H1 (cell line): ENCODE measurements at regions not wholly inside any gene's neighbourhood (a gene's known extent, or its start where the extent isn't known, plus 50 kb on each side); places are given as distances from the start of the nearest gene placed in this dataset.

Source experiments
- CTCF ChIA-PET: fragments of 300-600 bp; sonication (Branson Sonifier 250); formaldehyde crosslinking; loops from one replicate; lab custom pipeline; 2021; ENCODE audit not compliant: partially characterized antibody; lab: Charles Lee
- POLR2A ChIA-PET: fragments of 300-600 bp; sonication (Branson Sonifier 250); formaldehyde crosslinking; loops from one replicate; lab custom pipeline; 2021; ENCODE audit warnings: inconsistent platforms; ENCODE audit not compliant: partially characterized antibody; lab: Charles Lee
- DNase-seq, 2 experiments: peaks; one replicate each; pipeline versions ENCODE4 v3.0.0 to v3.0.0-alpha.2; 2010 to 2022; ENCODE audit warnings: low spot score in 2 of 2, low read depth in 1 of 2, mixed read lengths in 1 of 2
- FAIRE-seq: peaks from 2 replicates; lab custom pipeline; 2011; peaks lifted over from hg19 to GRCh38; lab: Jason Lieb, UNC
- H2AFZ ChIP-seq: 2 replicates; pipeline ENCODE4 v1.8.1; 2012; ENCODE audit warnings: low read length, inconsistent platforms
- H2AK5ac ChIP-seq: 2 replicates; pipeline ENCODE4 v1.6.1; 2013; ENCODE audit warnings: low read depth, low read length
- H2BK120ac ChIP-seq: replicated peaks from 2 replicates; pipeline ENCODE3; 2013; ENCODE audit warnings: low read depth, low read length, inconsistent platforms
- H2BK12ac ChIP-seq: 2 replicates; pipeline ENCODE4 v1.6.1; 2013; ENCODE audit warnings: low read depth, low read length
- H2BK15ac ChIP-seq: 2 replicates; pipeline ENCODE4 v1.6.1; 2013; ENCODE audit warnings: low read length
- H2BK20ac ChIP-seq: 2 replicates; pipeline ENCODE4 v1.6.1; 2013; ENCODE audit warnings: low read length
- H2BK5ac ChIP-seq: 2 replicates; pipeline ENCODE4 v1.6.1; 2013; ENCODE audit warnings: low read depth, low read length
- H3K14ac ChIP-seq: 2 replicates; pipeline ENCODE4 v1.6.1; 2013; ENCODE audit warnings: inconsistent platforms; ENCODE audit not compliant: insufficient read length
- H3K18ac ChIP-seq: 2 replicates; pipeline ENCODE4 v1.6.1; 2013; ENCODE audit warnings: low read length; ENCODE audit errors: extremely low read depth
- H3K23ac ChIP-seq: 2 replicates; pipeline ENCODE4 v1.6.1; 2013; ENCODE audit warnings: inconsistent platforms; ENCODE audit not compliant: insufficient read length
- H3K23me2 ChIP-seq: 2 replicates; pipeline ENCODE4 v1.6.1; 2013; ENCODE audit warnings: low read depth, low read length
- H3K27ac ChIP-seq: 2 replicates; pipeline ENCODE4 v1.6.1; 2011; ENCODE audit warnings: low read depth, low read length, inconsistent platforms
- H3K27me3 ChIP-seq, 4 experiments: replicated peaks in 1 of 4; 1 replicate in 1 of 4; 2 replicates in 3 of 4; pipeline versions ENCODE4 v1.6.1 to v1.8.1; 2011 to 2013; ENCODE audit warnings: low read length in 3 of 4, mild to moderate bottlenecking in 3 of 4, inconsistent platforms in 2 of 4, mixed read lengths in 2 of 4, moderate library complexity in 1 of 4; ENCODE audit not compliant: control insufficient read depth in 3 of 4, insufficient read depth in 3 of 4; ENCODE audit errors: extremely low read depth in 1 of 4
- H3K36me3 ChIP-seq, 4 experiments: 2 replicates each; pipeline versions ENCODE4 v1.6.1 to v1.8.1; 2011 to 2013; ENCODE audit warnings: mild to moderate bottlenecking in 4 of 4, low read length in 3 of 4, moderate library complexity in 2 of 4, control low read depth in 1 of 4, inconsistent platforms in 1 of 4; ENCODE audit not compliant: insufficient read depth in 4 of 4, control insufficient read depth in 2 of 4
- H3K4ac ChIP-seq: replicated peaks from 2 replicates; pipeline ENCODE3; 2013; ENCODE audit warnings: low read length, low read depth, mixed read lengths, inconsistent platforms; ENCODE audit not compliant: insufficient read length
- H3K4me1 ChIP-seq, 4 experiments: replicated peaks in 1 of 4; 1 replicate in 1 of 4; 2 replicates in 3 of 4; pipeline versions ENCODE4 v1.6.1 to v1.8.1; 2011 to 2013; ENCODE audit warnings: low read length in 3 of 4, inconsistent platforms in 2 of 4, mixed read lengths in 1 of 4; ENCODE audit not compliant: insufficient read depth in 4 of 4, control insufficient read depth in 3 of 4
- H3K4me2 ChIP-seq, 2 experiments: 2 replicates each; pipeline versions ENCODE4 v1.6.1 to v1.8.1; 2011 to 2013; ENCODE audit warnings: low read depth in 2 of 2, low read length in 2 of 2, control low read depth in 1 of 2, inconsistent platforms in 1 of 2, mild to moderate bottlenecking in 1 of 2; ENCODE audit not compliant: insufficient read depth in 1 of 2
- H3K4me3 ChIP-seq, 4 experiments: fragments of 200-600, 300-600 bp in 1 of 4; sonication (generic), shearing (Covaris generic), sonication (Bioruptor Twin) in 1 of 4; 2 replicates each; pipeline versions ENCODE4 v1.5.1 to v1.8.1; 2011 to 2016; ENCODE audit warnings: low read length in 4 of 4, low read depth in 3 of 4, control low read depth in 2 of 4, inconsistent platforms in 2 of 4, mild to moderate bottlenecking in 2 of 4, mixed read lengths in 1 of 4, moderate library complexity in 1 of 4; ENCODE audit not compliant: insufficient read depth in 2 of 4; ENCODE audit errors: extremely low read depth in 1 of 4
- H3K56ac ChIP-seq: replicated peaks from 2 replicates; pipeline ENCODE3; 2013; ENCODE audit warnings: low read depth, mild to moderate bottlenecking, mixed read lengths, low read length, inconsistent platforms; ENCODE audit not compliant: insufficient read length
- H3K79me1 ChIP-seq: 2 replicates; pipeline ENCODE4 v1.6.1; 2013; ENCODE audit warnings: low read depth, low read length, control low read depth
- H3K79me2 ChIP-seq, 2 experiments: 2 replicates each; pipeline versions ENCODE4 v1.6.1 to v1.8.1; 2012 to 2013; ENCODE audit warnings: low read length in 2 of 2, mild to moderate bottlenecking in 2 of 2, inconsistent platforms in 1 of 2; ENCODE audit not compliant: insufficient read depth in 2 of 2, control insufficient read depth in 1 of 2
- H3K9ac ChIP-seq, 4 experiments: replicated peaks in 1 of 4; 1 replicate in 1 of 4; 2 replicates in 3 of 4; pipeline versions ENCODE4 v1.6.1 to v1.8.1; 2011 to 2013; ENCODE audit warnings: low read depth in 3 of 4, low read length in 3 of 4, control low read depth in 2 of 4, mild to moderate bottlenecking in 2 of 4, moderate library complexity in 2 of 4, inconsistent platforms in 1 of 4; ENCODE audit errors: extremely low read depth in 1 of 4
- H3K9me3 ChIP-seq, 2 experiments: 2 replicates each; pipeline versions ENCODE4 v1.6.1 to v1.8.1; 2012 to 2013; ENCODE audit warnings: mild to moderate bottlenecking in 2 of 2, moderate library complexity in 2 of 2, control low read depth in 1 of 2, inconsistent platforms in 1 of 2, low read depth in 1 of 2, low read length in 1 of 2, mixed read lengths in 1 of 2; ENCODE audit not compliant: insufficient read depth in 2 of 2
- H4K20me1 ChIP-seq, 2 experiments: replicated peaks in 1 of 2; 2 replicates each; pipeline versions ENCODE3 to v1.8.1; 2011 to 2013; ENCODE audit warnings: inconsistent platforms in 2 of 2, low read length in 2 of 2, mild to moderate bottlenecking in 1 of 2; ENCODE audit not compliant: insufficient read depth in 2 of 2, control insufficient read depth in 1 of 2
- H4K5ac ChIP-seq: 2 replicates; pipeline ENCODE4 v1.6.1; 2013; ENCODE audit warnings: low read length, low read depth, mixed read lengths, inconsistent platforms; ENCODE audit not compliant: insufficient read length
- H4K8ac ChIP-seq: 2 replicates; pipeline ENCODE4 v1.8.0; 2013; ENCODE audit warnings: mild to moderate bottlenecking, moderate library complexity, low read length, inconsistent platforms; ENCODE audit not compliant: insufficient read depth; ENCODE audit errors: extremely low read depth
- H4K91ac ChIP-seq: replicated peaks from 2 replicates; pipeline ENCODE3; 2013; ENCODE audit warnings: low read length, mixed read lengths, inconsistent platforms; ENCODE audit not compliant: insufficient read length
- BRCA1 ChIP-seq: IDR thresholded peaks from 2 replicates; pipeline ENCODE4 v1.6.1; 2012; ENCODE audit warnings: low read depth, low read length, improper control_type of control experiment
- CBX8 ChIP-seq: fragments of 300-800, 300-1000 bp; sonication (generic); IDR thresholded peaks from 2 replicates; pipeline ENCODE4 v1.7.1; 2016; ENCODE audit warnings: low read depth, low read length, borderline replicate concordance
- CEBPB ChIP-seq: IDR thresholded peaks from 2 replicates; pipeline ENCODE4 v1.6.1; 2012; ENCODE audit warnings: low read depth, low read length
- GABPA ChIP-seq: IDR thresholded peaks from 2 replicates; pipeline ENCODE4 v1.6.1; 2011; ENCODE audit warnings: mild to moderate bottlenecking, low read length, moderate library complexity, borderline replicate concordance; ENCODE audit not compliant: insufficient read depth
- JUN ChIP-seq: IDR thresholded peaks from 2 replicates; pipeline ENCODE4 v1.6.1; 2011; ENCODE audit warnings: low read depth, mild to moderate bottlenecking, improper control_type of control experiment, low read length
- NRF1 ChIP-seq: IDR thresholded peaks from 2 replicates; pipeline ENCODE4 v1.6.1; 2011; ENCODE audit warnings: mild to moderate bottlenecking, low read depth, low read length, improper control_type of control experiment
- POU5F1 ChIP-seq: IDR thresholded peaks from 2 replicates; pipeline ENCODE4 v1.6.1; 2011; ENCODE audit warnings: low read depth, mild to moderate bottlenecking, low read length, moderate library complexity
- RAD21 ChIP-seq, 2 experiments: IDR thresholded peaks in 1 of 2; conservative IDR thresholded peaks in 1 of 2; 2 replicates each; pipeline ENCODE4 v1.6.1; 2011; ENCODE audit warnings: low read depth in 2 of 2, low read length in 2 of 2, improper control_type of control experiment in 1 of 2, inconsistent platforms in 1 of 2, mild to moderate bottlenecking in 1 of 2, moderate library complexity in 1 of 2
- RBBP5 ChIP-seq: IDR thresholded peaks from 2 replicates; pipeline ENCODE4 v1.7.1; 2012; ENCODE audit warnings: low read depth, mild to moderate bottlenecking, inconsistent platforms, low read length, moderate library complexity, borderline replicate concordance
- YY1 ChIP-seq: IDR thresholded peaks from 2 replicates; pipeline ENCODE4 v1.6.1; 2011; ENCODE audit warnings: low read depth, mild to moderate bottlenecking, low read length

GRCh38 chr14:82345184-82345583 lies 811.5 kb upstream of the SEL1L start:
- Histone ChIP-seq H3K23ac (no peak overlapping the region), H4K8ac (no peak overlapping the region), H2AFZ (no peak overlapping the region), H3K4me2 (no peak overlapping the region), H4K20me1 (no peaks in the 10 kb centered on the region), H3K9me3 (peaks cover 0 to 2% of the 10 kb centered on the region in 2 experiments; a peak in 1 of 4 replicates), H3K56ac (no peak overlapping the region), H3K23me2 (no peaks in the 10 kb centered on the region), H4K5ac (no peak overlapping the region), H2BK12ac (no peak overlapping the region), H3K18ac (no peak overlapping the region), H3K27ac (no peak overlapping the region), H4K91ac (no peak overlapping the region), H2AK5ac (no peak overlapping the region), H2BK15ac (no peak overlapping the region), H2BK120ac (no peak overlapping the region), H3K4me1 (no peaks in the 10 kb centered on the region), H2BK5ac (no peak overlapping the region), H3K79me2 (no peaks in the 10 kb centered on the region), H3K4me3 (no peak overlapping the region), H3K4ac (no peak overlapping the region), H3K9ac (no peak overlapping the region), H3K79me1 (no peaks in the 10 kb centered on the region), H2BK20ac (no peak overlapping the region), H3K36me3 (no peaks in the 10 kb centered on the region), H3K14ac (no peak overlapping the region), H3K27me3 (peaks cover 0 to 2% (median 0%) of the 10 kb centered on the region in 4 experiments; a peak in 1 of 7 replicates)
- POLR2A ChIA-PET, result no interaction called here
- CTCF ChIA-PET, result no interaction called here
- DNase-seq (no peak), FAIRE-seq (no peak)
- TF ChIP-seq RBBP5 (no peak), GABPA (no peak), CBX8 (no peak), BRCA1 (no peak), NRF1 (no peak), JUN (no peak), POU5F1 (no peak), RAD21 (IDR thresholded peaks at IDR 0.05 in 1 of 2, conservative IDR thresholded peaks at IDR 0.05 in 1 of 2; ENCODE audit: low read depth in 2 of 2, low read length in 2 of 2) (no peak), YY1 (no peak), CEBPB (no peak)
